Pulmonary artery endothelial cell (primary cell): ENCODE measurements at regions not wholly inside any gene's neighbourhood (a gene's known extent, or its start where the extent isn't known, plus 50 kb on each side); places are given as distances from the start of the nearest gene placed in this dataset.

ENCODE experiments used
- DNase-seq: peaks from one replicate; pipeline ENCODE4 v3.0.0-alpha.2; 2011; ENCODE audit warnings: low read depth, low spot score

- DNase-seq, result no peak
Measured at GRCh38 chr11:69985641-69986439, 92.3 kb upstream of the ANO1 start.

GRCh38 chr11:69986440-69986787 is 91.7 kb upstream of the ANO1 start:
- no peak for DNase-seq

GRCh38 chr11:69986830-69987229 is 91.3 kb upstream of the ANO1 start:
- no peak for DNase-seq

GRCh38 chr11:69992026-69992425 is 86.1 kb upstream of the ANO1 start:
- no peak for DNase-seq

GRCh38 chr11:69992943-69993694 is 85.0 kb upstream of the ANO1 start:
- no peak for DNase-seq

GRCh38 chr11:69994810-69995209 is 83.3 kb upstream of the ANO1 start:
- no peak for DNase-seq

GRCh38 chr11:69995697-69996096 is 82.4 kb upstream of the ANO1 start:
- no peak for DNase-seq

- no peak for DNase-seq
Measured at GRCh38 chr11:69996451-69996850, 81.7 kb upstream of the ANO1 start.

GRCh38 chr11:69997352-69997751 is 80.8 kb upstream of the ANO1 start:
- no peak for DNase-seq

- no peak for DNase-seq
Measured at GRCh38 chr11:69999721-70000120, 78.4 kb upstream of the ANO1 start.

GRCh38 chr11:70000228-70000627 is 77.9 kb upstream of the ANO1 start:
- no peak for DNase-seq

GRCh38 chr11:70001246-70001645 is 76.9 kb upstream of the ANO1 start:
- DNase-seq, result no peak

- no peak for DNase-seq
Measured at GRCh38 chr11:70002433-70002832, 75.7 kb upstream of the ANO1 start.

- DNase-seq, result no peak
Measured at GRCh38 chr11:70005107-70005818, 72.9 kb upstream of the ANO1 start.

GRCh38 chr11:70007796-70008195 is 70.3 kb upstream of the ANO1 start:
- DNase-seq, result no peak

GRCh38 chr11:70010774-70011173 is 67.3 kb upstream of the ANO1 start:
- DNase-seq, result no peak

- no peak for DNase-seq
Measured at GRCh38 chr11:70012134-70012733, 65.9 kb upstream of the ANO1 start.

GRCh38 chr11:70014291-70014690 is 63.8 kb upstream of the ANO1 start:
- DNase-seq, result no peak

GRCh38 chr11:70016666-70017367 is 61.3 kb upstream of the ANO1 start:
- no peak for DNase-seq

- no peak for DNase-seq
Measured at GRCh38 chr11:70018816-70019215, 59.3 kb upstream of the ANO1 start.

- DNase-seq, result no peak
Measured at GRCh38 chr11:70019576-70020011, 58.5 kb upstream of the ANO1 start.
